HCT116 (cell line): ENCODE measurements at regions not wholly inside any gene's neighbourhood (a gene's known extent, or its start where the extent isn't known, plus 50 kb on each side); places are given as distances from the start of the nearest gene placed in this dataset.

ENCODE experiments used
- ATAC-seq: fragments of 200-7000 bp; cut with Tn5 transposase; 2 replicates; pipeline ENCODE4 v1.9.1; 2020; ENCODE audit warnings: mild to moderate bottlenecking, moderate library complexity
- BruUV-seq: library from RNA; stranded (reverse); fragments of 400-500 nt; replicated peaks from 2 replicates; lab custom pipeline; 2021; lab: Mats Ljungman, UMichigan
- CTCF ChIA-PET: fragments of 300-600 bp; sonication (Branson Sonifier 250); formaldehyde crosslinking; loops from one replicate; lab custom pipeline; 2021; ENCODE audit warnings: antibody characterized with exemption; lab: Charles Lee
- POLR2A ChIA-PET: fragments of 300-600, 350-600 bp; sonication (Branson Sonifier 250); formaldehyde crosslinking; loops from one replicate; lab custom pipeline; 2021; ENCODE audit warnings: antibody characterized with exemption; lab: Charles Lee
- RAD21 ChIA-PET, 2 experiments: fragments of 300-600 bp; sonication (Branson Sonifier 250); formaldehyde crosslinking; loops; one replicate each; lab custom pipeline; 2023; ENCODE audit warnings: low total read pairs in 2 of 2; ENCODE audit not compliant: uncharacterized antibody in 2 of 2, unreplicated experiment in 2 of 2, low non-redundant PET in 1 of 2; lab: Charles Lee
- DNase-seq: peaks from one replicate; pipeline ENCODE4 v3.0.0-alpha.2; 2010; ENCODE audit warnings: low read depth, low spot score
- H2AFZ ChIP-seq: fragments of 200-600 bp; shearing (Covaris generic), sonication (generic); 2 replicates; pipeline ENCODE4 v1.6.1; 2017; ENCODE audit warnings: low read depth, mixed run types, mixed read lengths, antibody characterized with exemption, low read length; ENCODE audit not compliant: poor library complexity, severe bottlenecking
- H3K27ac ChIP-seq: 2 replicates; pipeline ENCODE4 v1.5.1; 2012; ENCODE audit warnings: low read depth, low read length
- H3K27me3 ChIP-seq: fragments of 200-600 bp; sonication (generic); 2 replicates; pipeline ENCODE4 v1.6.1; 2016; ENCODE audit warnings: mixed run types, low read length, mixed read lengths; ENCODE audit not compliant: insufficient read depth
- H3K36me3 ChIP-seq, 2 experiments: fragments of 200-500 bp in 1 of 2; fragments of 200-600 bp in 1 of 2; sonication (Bioruptor generic) in 1 of 2; sonication (generic) in 1 of 2; 2 replicates each; pipeline versions ENCODE4 v1.5.1 to v1.6.1; 2014 to 2016; ENCODE audit warnings: low read length in 2 of 2, inconsistent platforms in 1 of 2, mixed read lengths in 1 of 2, mixed run types in 1 of 2; ENCODE audit not compliant: insufficient read depth in 2 of 2, control insufficient read depth in 1 of 2
- H3K4me1 ChIP-seq, 2 experiments: fragments of 200-600 bp in 1 of 2; sonication (generic) in 1 of 2; 2 replicates each; pipeline versions ENCODE4 v1.5.1 to v1.6.1; 2012 to 2017; ENCODE audit warnings: low read length in 2 of 2, inconsistent platforms in 1 of 2, mild to moderate bottlenecking in 1 of 2, mixed read lengths in 1 of 2, mixed run types in 1 of 2, moderate library complexity in 1 of 2; ENCODE audit not compliant: insufficient read depth in 2 of 2, control insufficient read depth in 1 of 2
- H3K4me2 ChIP-seq: fragments of 200-600 bp; sonication (generic); 2 replicates; pipeline ENCODE4 v1.6.1; 2017; ENCODE audit warnings: mixed run types, low read length, mixed read lengths
- H3K4me3 ChIP-seq, 2 experiments: fragments of 200-600 bp in 1 of 2; sonication (generic) in 1 of 2; replicated peaks in 1 of 2; 2 replicates each; pipeline ENCODE4 v1.5.1; 2011 to 2016; ENCODE audit warnings: low read length in 2 of 2, control low read depth in 1 of 2, low read depth in 1 of 2, mild to moderate bottlenecking in 1 of 2, mixed read lengths in 1 of 2, mixed run types in 1 of 2
- H3K79me2 ChIP-seq: fragments of 200-600 bp; sonication (generic); 2 replicates; pipeline ENCODE4 v1.6.1; 2017; ENCODE audit warnings: mild to moderate bottlenecking, mixed run types, low read length, moderate library complexity, mixed read lengths; ENCODE audit not compliant: insufficient read depth
- H3K9ac ChIP-seq: fragments of 200-600 bp; sonication (generic); 2 replicates; pipeline ENCODE4 v1.6.1; 2016; ENCODE audit warnings: low read length, mixed read lengths
- H3K9me2 ChIP-seq: fragments of 200-600 bp; sonication (generic), shearing (Covaris generic); 2 replicates; pipeline ENCODE4 v1.6.1; 2017; ENCODE audit warnings: mixed run types, mild to moderate bottlenecking, moderate library complexity; ENCODE audit not compliant: insufficient read depth
- H3K9me3 ChIP-seq, 2 experiments: fragments of 200-500 bp in 1 of 2; fragments of 200-600 bp in 1 of 2; sonication (Bioruptor generic) in 1 of 2; sonication (generic) in 1 of 2; 2 replicates each; pipeline ENCODE4 v1.6.1; 2014 to 2017; ENCODE audit warnings: low read length in 2 of 2, mixed read lengths in 2 of 2, inconsistent platforms in 1 of 2, low read depth in 1 of 2, mild to moderate bottlenecking in 1 of 2, mixed run types in 1 of 2, moderate library complexity in 1 of 2; ENCODE audit not compliant: control insufficient read depth in 1 of 2, insufficient read depth in 1 of 2
- H4K20me1 ChIP-seq: fragments of 200-600 bp; sonication (generic), shearing (Covaris generic); 2 replicates; pipeline ENCODE4 v1.6.1; 2017; ENCODE audit warnings: mixed run types, mild to moderate bottlenecking, moderate library complexity; ENCODE audit not compliant: insufficient read depth
- CEBPB ChIP-seq: IDR thresholded peaks from 2 replicates; pipeline ENCODE4 v1.6.1; 2012; ENCODE audit warnings: low read depth
- ELF1 ChIP-seq: IDR thresholded peaks from 2 replicates; pipeline ENCODE4 v1.6.1; 2012; ENCODE audit warnings: low read depth, borderline replicate concordance
- POLR2AphosphoS5 ChIP-seq: IDR thresholded peaks from 2 replicates; pipeline ENCODE4 v1.6.1; 2011; ENCODE audit warnings: mild to moderate bottlenecking, low read depth, low read length, moderate library complexity
- RAD21 ChIP-seq: IDR thresholded peaks from 2 replicates; pipeline ENCODE4 v1.6.1; 2012; ENCODE audit warnings: low read depth, mild to moderate bottlenecking
- SRF ChIP-seq: IDR thresholded peaks from 2 replicates; pipeline ENCODE4 v1.6.1; 2012; ENCODE audit warnings: low read depth
- ZNF274 ChIP-seq: fragments of 200-500 bp; sonication (Bioruptor generic); IDR thresholded peaks from 2 replicates; pipeline ENCODE4 v1.6.1; 2014; ENCODE audit warnings: mild to moderate bottlenecking, low read depth, low read length, inconsistent platforms
- intact Hi-C: fragments of 100-400 bp; cut with micrococcal nuclease; formaldehyde crosslinking; loops from 2 replicates; pipeline ENCODE4 v1.10.0; 2022
- TF ChIP-seq, protein P1 (sequence below): IDR thresholded peaks from 2 replicates; pipeline ENCODE4 v1.6.1; 2012; ENCODE audit warnings: low read depth

DNA sequence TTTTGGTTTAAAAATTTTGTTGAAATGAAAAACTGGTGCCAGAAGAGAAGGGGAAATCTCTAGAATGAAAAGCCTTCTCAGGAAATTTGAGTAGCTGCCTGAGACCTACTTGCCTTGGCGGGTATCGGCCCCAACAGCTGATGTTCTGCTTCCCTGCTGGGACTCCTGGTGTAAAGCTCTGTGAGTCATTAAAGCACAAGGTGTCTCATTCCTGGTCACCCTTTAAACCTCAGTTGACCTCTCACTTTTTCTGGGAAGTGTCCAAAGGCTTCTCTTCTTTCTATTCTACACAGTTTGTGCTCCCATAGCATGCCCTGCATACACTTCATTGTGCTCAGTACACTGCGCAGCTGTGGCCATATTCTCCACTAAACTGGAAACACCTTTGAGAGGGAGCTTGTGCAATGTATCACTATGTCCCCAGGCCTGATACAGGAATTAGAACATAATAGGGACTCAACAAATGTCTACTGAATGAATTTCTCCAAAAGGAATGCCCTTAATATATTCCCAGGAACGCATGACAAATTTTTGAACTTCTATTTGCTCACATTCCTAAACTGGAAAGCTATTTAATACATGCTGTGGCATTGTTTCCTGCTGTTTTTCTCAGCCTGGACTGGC, 303.9 kb downstream of the SDHAF3 start (continued):
- TF ChIP-seq, protein P1, sequence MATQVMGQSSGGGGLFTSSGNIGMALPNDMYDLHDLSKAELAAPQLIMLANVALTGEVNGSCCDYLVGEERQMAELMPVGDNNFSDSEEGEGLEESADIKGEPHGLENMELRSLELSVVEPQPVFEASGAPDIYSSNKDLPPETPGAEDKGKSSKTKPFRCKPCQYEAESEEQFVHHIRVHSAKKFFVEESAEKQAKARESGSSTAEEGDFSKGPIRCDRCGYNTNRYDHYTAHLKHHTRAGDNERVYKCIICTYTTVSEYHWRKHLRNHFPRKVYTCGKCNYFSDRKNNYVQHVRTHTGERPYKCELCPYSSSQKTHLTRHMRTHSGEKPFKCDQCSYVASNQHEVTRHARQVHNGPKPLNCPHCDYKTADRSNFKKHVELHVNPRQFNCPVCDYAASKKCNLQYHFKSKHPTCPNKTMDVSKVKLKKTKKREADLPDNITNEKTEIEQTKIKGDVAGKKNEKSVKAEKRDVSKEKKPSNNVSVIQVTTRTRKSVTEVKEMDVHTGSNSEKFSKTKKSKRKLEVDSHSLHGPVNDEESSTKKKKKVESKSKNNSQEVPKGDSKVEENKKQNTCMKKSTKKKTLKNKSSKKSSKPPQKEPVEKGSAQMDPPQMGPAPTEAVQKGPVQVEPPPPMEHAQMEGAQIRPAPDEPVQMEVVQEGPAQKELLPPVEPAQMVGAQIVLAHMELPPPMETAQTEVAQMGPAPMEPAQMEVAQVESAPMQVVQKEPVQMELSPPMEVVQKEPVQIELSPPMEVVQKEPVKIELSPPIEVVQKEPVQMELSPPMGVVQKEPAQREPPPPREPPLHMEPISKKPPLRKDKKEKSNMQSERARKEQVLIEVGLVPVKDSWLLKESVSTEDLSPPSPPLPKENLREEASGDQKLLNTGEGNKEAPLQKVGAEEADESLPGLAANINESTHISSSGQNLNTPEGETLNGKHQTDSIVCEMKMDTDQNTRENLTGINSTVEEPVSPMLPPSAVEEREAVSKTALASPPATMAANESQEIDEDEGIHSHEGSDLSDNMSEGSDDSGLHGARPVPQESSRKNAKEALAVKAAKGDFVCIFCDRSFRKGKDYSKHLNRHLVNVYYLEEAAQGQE, result no peak

DNA sequence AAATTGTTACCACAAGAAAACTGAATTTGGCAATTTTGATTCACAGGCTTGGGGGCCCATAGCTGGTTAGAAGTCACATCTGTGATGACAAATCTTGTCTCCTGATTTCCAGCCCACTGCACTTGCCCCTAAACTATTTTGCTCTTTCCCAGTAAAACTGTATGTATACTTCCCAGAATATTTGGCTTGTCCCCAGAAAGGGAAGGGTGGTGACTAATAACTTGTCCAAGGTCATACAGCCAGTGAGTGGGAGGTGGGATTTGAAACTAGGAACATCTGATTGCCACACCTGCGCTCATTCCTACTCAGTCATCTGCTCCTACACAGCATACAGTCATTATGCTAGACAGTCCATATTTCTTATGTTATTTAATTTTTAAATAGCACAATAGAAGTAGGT, 304.5 kb downstream of the SDHAF3 start:
- DNase-seq (no peak), ATAC-seq (no peak)
- no TSS peak for BruUV-seq
- Histone ChIP-seq H3K4me2 (peak overlapping the region; percentile 12; the same call in 1 of the 2 replicates), H3K9ac (no peak overlapping the region), H3K4me3 (no peak overlapping the region), H4K20me1 (no peaks in the 10 kb centered on the region), H3K27ac (no peak overlapping the region), H3K4me1 (peaks cover 2 to 11% of the 10 kb centered on the region in 2 experiments; a peak in 2 of 4 replicates), H2AFZ (no peak overlapping the region), H3K27me3 (0 out of 2 replicates have a peak, but pooled peaks cover 6% of the 10 kb centered on the region), H3K79me2 (no peaks in the 10 kb centered on the region), H3K9me2 (no peaks in the 10 kb centered on the region), H3K9me3 (no peaks in the 10 kb centered on the region), H3K36me3 (no peaks in the 10 kb centered on the region)
- CTCF ChIA-PET, result interaction anchor here (1.6 kb wide), 1 partner anchor 17 kb away, joined by 3 read pairs; no protein-coding TSS in a partner anchor
- POLR2A ChIA-PET, result no interaction called here
- TF ChIP-seq RAD21 (no peak), SRF (no peak), ELF1 (no peak), POLR2AphosphoS5 (no peak), ZNF274 (no peak), CEBPB (no peak)
- intact Hi-C loops, result no loop called here
- RAD21 ChIA-PET, result no interaction called here
